ENCODE measurements at regions not wholly inside any gene's neighbourhood (a gene's known extent, or its start where the extent isn't known, plus 50 kb on each side); places are given as distances from the start of the nearest gene placed in this dataset.
"Not testable (repeated sequence)": the region's sequence is repeated elsewhere in the genome, so short reads cannot be mapped to it uniquely, and the experiment has no call there.

DNA sequence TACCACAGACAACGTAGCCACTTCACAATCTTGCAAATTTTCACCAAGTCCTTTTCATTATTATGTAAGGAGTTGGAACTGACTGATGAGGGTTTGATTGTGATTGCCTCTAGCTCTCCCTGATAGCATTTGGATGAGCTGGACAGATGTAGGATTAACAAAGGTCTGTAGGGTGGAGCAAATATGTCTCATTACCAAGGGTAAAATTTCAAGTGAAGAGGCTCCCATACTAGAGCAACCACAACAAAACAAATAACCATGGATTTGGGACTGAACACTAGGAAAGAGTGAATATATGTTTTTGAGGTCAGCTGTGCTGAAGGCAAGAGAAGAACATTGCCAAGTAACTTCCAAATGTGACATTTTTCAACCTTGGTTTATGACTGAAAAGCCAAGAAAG, 281.7 kb downstream of the NEBL start:
- DNase-seq (ENCODE audit: low read depth) = no peak

DNA sequence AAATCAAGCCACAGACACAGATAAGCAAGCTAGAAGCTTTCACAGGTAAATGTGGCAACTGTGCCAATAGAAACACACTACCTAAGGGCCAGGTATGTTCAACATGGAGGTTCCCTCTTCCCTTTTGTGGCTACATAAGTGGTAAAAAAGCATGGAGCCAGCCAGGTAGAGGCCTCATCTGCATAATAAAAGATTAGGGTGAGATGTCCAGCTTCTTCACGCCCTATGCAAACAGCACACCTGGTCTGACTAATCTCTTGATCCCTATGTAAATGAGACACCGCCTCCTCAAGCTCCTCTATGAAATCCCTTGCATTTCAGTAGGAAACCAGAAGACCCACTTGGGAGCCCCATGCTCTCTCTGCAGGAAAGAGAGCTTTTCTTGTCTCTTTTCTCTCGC, 282.2 kb downstream of the NEBL start:
- no peak for DNase-seq (ENCODE audit: low read depth)

DNA sequence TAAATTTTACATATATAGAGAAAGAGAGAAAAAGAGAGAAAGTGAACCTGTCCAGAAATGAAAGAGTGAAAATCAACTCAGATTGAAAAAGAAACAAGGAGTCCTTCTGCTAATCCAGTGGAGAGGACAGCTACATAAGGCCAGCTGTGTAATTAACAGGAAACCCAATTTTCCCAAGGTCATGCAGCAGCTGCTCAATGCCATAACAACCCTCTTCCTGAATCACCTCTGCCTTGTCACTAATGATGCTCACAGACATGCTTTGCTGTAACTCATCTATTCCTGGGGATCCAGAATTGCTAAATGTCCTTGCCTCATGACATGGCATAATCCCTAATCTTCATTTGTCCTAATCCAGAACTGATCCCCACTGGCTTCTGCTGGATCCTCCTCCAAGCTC, 288.6 kb downstream of the NEBL start:
- DNase-seq (ENCODE audit: low read depth) = no peak

DNA sequence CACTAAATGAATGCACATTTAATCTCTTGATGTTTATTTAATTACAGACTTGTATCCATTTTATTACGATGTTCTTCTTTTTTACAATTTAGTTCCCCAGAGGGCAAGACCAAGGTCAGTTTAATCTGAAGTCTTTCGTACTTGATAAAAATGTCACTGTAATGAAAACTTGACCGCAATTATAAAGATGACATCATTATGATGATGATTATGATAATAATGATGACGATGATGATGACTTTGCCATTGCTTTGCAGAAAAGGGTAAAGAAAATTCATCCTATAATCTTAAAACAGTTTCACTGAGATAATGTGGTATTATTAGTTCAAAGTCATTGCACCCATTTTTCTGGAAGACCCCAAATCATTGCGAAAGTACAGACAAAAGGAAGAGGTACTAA, 290.1 kb downstream of the NEBL start:
- no peak for DNase-seq (ENCODE audit: low read depth)

DNA sequence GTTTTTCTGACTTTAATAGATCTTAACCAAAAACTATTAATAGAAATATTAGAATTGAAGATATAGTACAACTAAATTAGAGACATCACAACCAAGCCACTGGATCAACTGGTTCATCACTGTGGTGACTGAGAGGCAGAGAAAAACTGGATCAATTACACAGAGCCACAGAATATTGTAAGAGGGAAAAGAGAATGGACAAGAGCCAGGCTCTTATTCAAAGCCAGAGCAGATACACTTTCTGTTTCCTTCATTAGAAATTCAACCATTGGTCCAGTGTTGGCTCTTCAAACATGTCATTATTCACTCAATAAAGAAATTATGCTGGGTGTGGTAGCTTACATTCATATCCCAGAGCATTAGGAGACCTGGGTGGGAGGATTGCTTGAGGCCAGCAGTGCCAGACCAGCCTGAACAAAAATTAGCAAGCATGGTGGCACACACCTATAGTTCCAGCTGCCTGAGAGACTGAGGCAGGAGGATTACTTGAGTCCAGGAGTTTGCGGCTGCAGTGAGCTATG, 295.1 kb downstream of the NEBL start:
- no peak for DNase-seq (ENCODE audit: low read depth)

DNA sequence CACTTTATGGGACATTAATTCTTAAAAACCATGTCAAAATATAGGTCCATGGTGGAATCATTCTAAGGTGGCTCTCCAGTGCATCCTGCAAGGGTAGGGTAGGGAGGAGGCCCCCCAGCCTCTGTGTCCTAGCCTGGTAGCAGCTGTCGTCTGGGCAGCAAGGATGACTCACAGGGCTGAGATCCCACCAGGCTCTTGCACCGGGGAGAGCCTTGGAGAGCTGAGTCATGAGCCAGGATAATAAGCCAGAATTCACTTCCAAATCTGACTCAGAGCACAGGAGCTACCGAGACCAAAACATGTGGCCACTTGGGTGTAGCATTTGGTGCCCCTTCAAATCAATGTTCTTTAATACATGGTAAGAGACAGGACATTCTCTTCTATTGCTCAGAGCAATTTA, 298.5 kb downstream of the NEBL start:
- DNase-seq (ENCODE audit: low read depth) = no peak

DNA sequence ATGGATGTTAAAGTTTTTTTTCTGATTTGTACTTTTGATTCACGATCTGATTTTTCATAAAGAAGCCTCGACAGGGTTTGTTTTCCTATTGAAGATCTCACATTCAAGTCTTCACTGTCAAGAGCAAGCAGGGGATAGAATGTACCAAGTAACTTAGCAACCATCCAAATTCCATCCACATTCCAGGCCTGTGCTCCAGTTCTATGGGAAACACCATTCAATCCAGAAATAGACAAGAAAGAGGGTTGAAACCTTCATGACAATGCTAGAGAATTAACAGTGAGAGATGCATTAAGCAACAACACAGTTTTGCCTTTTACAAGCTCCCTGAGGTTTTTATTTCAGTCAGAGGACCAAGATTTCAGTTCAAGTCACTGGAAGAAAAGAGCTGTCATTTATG, 300.2 kb downstream of the NEBL start:
- no peak for DNase-seq (ENCODE audit: low read depth)

DNA sequence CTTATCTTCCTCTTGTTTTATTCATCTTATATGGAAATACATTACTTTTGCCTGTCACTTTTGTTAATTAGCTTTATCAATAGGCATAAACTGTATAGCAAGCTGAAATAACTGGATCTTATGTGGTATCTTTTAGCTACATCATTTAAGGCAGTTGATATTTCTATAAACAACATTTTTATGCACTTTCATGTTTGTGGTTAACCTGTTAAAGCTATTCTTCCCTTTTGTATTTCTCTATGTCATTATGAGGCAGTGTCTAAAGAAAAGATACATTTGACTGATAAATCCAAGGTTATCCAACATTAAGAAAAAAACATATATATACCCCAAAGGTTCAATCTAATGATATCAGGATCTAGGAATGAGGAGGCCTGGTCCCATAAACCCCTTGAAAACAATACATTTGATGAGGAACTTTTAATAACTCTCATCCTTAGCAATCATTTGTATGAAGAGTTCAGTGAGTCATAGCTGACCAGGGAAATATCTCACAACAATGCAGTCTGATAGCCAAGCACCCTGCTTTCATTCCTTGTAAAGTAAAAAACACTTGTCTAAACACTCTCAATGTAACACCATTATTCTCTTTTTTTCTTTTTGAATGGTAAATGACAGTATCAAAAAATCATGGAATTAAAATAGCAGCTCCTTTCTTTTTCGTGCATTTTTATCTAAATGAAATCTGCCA, 300.9 kb downstream of the NEBL start:
- no peak for DNase-seq (ENCODE audit: low read depth)

DNA sequence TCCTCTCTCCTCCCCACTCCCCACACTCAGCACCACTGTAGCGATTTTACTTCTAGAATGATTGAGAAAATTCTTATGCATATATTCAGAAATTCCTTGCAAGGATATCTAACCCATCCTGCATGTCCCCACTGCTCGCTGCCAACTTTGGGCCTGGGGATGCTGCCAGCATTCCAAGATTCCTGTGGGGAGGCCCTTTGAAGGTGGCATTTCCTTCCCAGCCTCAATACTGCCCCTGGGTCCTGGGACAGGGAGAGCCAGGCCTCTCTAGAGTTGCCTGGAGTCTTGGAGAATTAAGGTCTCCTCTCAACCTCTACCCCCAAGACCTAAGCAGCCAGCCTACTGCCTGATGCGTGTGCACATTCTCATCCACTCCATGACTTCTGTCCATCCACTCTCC, 303.5 kb downstream of the NEBL start:
- no peak for DNase-seq (ENCODE audit: low read depth)

DNA sequence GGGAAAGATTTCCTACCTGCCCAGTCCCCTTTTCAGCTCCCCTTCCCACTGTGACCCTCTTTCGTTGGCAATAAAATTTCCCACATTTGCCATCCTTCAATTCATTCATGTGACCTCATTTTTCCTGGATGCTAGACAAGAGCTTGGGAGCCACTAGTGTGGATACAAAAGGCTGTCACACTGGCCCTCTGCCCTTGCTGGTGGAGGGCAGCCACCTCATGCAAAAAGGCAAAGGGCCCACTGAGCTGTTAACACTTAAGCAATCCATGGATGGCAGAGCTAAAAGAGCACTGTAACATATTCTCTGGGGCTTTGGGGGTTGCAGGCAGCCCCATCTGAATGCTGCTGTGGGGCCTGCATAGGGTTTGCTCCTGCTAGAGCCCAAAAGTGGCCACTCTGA, 315.1 kb downstream of the NEBL start:
- DNase-seq (ENCODE audit: low read depth) = no peak

DNA sequence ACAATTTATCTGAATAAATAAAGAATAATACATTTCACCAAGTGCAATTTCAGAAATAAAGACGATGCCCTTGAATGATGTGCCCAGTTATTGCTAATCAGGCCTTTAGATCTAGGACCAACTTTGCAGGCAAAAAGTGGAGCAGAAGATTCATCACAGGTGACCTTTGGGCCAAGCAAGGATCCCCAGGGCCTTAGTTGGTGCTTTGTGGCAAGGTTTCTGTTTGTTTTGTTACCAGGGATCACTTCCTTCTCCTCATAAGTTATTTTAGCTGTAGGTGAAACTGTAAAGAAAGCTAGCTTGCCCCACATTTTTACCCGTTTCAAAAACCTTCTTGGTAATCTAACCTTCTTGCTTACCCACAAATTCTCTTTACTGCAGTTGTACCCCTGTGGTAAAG, 323.2 kb downstream of the NEBL start:
- no peak for DNase-seq (ENCODE audit: low read depth)

DNA sequence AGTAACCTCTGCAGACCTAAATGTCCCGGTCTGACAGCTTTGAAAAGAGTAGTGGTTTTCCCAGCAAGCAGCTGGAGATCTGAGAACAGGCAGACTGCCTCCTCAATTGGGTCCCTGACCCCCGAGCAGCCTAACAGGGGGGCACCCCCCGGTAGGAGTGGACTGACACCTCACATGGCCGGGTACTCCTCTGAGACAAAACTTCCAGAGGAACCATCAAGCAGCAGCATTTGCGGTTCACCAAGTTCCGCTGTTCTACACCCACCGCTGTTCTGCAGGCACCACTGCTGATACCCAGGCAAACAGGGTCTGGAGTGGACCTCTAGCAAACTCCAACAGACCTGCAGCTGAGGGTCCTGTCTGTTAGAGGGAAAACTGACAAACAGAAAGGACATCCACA, 341.1 kb downstream of the NEBL start:
- not testable (repeated sequence) for DNase-seq (ENCODE audit: low read depth)

DNA sequence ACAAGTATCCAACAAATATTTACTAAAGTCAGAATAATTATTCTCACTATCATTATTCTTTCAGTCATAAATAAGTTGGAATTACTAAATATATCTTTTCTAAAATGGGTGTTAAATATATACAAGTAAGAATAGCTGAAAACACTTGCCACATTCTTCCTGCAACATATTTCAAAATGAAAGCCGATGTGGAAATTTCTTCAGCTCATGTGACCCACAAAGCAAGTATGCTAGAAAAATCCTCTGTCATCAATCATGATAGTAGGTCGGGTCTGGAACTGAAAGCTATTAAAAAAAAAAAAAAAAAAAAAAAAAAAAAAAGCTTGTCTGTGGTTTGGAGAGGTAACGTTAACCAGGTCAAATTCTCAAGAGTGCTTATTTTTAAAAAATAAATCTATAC, 344.7 kb downstream of the NEBL start:
- no peak for DNase-seq (ENCODE audit: low read depth)

DNA sequence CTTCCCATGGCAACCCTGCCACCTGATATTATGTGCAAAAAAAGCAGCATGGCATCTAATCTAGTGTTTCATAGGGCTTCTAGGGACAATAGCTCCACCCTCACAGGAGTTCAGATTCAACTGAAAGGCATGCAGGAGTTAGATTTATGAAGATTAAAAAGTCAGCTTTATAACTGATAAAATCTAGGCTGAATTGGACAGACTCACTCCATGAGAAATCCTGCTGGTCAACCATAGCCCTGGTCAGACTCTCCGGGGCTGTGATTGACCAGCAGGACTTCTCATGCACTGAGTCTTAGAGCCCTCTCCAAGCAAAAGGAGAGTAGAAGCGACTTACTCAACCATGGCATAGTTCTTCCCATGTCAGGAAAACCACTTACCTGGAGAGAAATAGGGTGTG, 345.4 kb downstream of the NEBL start:
- no peak for DNase-seq (ENCODE audit: low read depth)

DNA sequence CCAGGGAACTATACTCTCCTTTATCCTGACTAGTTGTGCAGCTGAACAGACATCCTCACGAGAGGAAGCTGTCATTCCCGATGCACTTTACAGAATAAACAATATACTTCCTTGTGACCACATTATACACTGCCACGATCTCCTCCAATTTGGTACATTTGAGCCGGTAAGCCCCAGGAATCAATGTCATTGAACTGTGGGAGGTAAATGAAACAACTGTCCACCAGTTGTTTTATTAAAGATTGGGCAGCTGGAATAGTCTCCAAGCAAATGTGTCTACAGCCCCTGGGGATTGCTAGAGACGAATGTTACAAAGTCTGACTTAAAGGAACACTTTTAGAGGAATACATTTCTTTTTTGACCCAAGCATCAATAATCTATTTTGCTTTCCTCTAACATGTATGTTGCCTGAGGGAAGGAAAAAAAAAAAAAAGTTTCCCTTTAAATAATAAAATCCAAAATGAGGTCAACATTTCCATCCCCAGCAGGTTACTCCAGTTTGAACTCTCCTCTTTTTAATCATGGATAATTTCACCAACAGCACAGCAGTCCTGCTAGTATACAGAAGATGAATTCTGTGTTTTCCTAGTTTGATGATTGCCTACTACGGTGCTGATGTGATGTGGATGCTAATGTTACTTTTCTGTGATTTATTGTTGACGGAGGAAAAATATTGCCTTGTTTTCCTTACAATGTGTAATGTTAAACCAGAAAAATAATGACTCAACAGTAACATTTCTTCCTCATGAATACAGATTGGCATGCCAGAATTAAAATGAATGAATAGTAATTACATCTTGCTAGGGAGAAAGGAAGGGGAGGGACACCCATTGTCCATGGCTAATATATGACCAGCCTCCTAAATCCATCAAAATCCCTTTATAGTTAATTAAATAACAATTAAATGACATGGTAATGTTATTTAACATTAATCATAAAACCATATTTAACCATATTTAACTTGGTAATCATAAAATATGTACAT, 360.9 kb downstream of the NEBL start:
- no peak for DNase-seq (ENCODE audit: low read depth)

DNA sequence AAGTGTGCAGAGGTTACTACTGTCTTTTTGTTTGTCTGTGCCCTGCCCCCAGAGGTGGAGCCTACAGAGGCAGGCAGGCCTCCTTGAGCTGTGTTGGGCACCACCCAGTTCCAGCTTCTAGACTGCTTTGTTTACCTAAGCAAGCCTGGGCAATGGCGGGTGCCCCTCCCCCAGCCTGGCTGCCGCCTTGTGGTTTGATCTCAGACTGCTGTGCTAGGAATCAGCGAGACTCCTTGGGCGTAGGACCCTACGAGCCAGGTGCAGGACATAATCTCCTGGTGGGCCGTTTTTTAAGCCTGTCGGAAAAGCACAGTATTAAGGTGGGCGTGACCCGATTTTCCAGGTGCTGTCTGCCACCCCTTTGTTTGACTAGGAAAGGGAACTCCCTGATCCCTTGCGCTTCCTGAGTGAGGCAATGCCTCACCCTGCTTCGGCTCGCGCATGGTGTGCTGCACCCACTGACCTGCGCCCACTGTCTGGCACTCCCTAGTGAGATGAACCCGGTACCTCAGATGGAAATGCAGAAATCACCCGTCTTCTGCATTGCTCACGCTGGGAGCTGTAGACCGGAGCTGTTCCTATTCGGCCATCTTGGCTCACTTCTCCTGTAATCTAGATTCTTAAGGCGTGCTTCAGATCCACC, 365.7 kb downstream of the NEBL start:
- DNase-seq (ENCODE audit: low read depth) = not testable (repeated sequence)

DNA sequence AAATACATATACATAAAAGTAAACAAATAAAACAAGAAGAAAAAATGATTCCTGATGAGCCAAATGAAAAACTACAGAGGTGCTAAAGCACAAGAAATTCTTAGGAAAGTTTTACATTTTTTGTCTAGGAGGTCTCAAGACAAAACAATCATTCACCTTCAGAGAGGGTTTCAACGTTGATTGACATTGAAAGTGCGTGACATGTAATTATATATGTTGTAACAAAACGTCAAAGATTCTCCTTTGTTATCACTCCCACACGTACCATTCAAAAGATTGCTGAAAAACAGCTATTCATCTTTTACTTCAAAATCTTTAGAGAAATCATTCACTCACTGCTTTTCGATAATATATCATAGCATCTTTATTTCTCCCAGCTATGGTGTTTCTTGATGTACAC, 375.9 kb downstream of the NEBL start:
- DNase-seq (ENCODE audit: low read depth) = no peak

DNA sequence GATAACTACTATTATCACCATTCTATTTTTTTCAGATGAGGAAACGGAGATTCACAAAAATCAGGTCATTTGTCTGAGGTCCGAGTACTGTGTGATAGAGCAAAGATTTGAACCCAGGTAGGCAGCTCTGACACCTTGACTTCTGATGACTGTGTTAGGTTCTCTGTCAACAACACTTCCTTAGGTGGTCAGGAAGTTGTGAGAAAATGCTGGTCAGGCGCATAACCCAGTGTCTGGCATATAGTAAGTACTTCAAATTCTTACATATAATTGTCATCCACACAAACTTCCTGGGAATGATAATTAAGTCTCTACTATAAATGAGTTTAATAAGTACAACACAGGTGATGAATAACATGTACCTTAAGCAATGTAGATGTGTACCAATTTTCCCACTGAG, 381.5 kb downstream of the NEBL start:
- no peak for DNase-seq (ENCODE audit: low read depth)

DNA sequence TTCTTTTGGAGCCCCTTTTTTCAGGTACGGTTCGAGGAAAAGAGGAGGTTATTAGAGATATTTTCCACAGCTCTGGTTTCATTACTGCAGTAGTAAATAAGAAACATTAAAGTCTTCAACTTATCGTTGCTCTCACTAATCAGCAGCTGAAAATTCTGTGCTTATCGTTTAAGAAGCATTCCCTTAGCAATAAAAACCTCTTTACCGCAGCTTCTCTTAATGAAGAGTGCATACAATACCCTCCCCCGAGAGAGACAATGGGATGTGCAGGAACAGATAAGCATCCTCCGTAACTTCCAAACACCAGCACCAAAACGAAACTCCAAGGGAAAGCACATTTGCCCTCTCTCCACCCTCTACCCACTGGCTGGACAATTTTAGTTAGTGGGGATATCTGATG, 384.5 kb downstream of the NEBL start:
- no peak for DNase-seq (ENCODE audit: low read depth)

DNA sequence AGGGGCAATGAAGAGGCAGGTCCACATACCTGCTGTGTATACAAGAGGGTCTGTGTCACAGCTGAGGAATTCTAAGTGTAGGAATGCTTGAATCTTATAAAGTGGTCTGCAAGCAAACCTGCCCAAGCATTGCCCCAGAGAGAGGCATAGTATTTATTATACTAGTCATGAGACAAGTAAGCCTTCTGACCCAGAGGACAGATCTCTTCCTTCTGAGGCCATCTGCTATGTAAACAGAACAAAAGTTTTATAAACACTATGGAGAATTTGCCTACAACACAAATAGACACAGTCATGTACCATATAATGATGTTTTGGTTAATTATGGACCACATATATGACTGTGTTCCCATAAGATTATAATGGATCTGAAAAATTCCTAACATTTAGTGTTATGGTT, 388.2 kb downstream of the NEBL start:
- no peak for DNase-seq (ENCODE audit: low read depth)

DNA sequence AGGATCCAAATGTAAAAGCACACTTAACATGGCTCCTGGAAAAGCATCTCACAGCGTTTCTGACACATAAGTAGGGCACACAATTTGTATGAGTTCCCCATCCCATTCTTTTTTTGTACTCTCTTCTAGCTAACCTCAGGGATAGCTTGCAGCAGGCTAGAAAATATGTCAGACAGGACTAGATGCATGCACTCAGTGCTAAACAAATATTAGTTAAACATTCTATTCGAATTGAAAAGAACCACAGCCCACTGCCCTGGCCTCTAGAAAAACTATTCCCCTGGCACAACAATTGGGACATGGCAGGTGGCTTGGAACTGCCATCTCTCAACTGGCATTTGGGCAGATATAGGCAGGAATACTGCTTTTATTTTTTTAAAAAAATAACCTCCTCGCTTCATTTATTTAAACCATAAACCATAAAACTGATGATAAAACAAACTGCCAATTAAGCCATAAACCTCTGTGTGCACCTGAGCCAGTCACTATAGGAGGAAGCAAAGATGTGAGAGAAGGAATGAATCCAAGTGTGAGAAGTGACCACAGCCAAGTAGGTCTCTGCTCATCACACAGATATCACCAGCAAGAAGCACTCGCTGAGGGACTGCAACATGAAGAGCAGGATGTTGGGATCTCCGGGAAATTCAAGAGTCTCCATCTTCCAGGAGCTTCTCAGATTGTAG, 394.1 kb downstream of the NEBL start:
- DNase-seq (ENCODE audit: low read depth) = no peak

DNA sequence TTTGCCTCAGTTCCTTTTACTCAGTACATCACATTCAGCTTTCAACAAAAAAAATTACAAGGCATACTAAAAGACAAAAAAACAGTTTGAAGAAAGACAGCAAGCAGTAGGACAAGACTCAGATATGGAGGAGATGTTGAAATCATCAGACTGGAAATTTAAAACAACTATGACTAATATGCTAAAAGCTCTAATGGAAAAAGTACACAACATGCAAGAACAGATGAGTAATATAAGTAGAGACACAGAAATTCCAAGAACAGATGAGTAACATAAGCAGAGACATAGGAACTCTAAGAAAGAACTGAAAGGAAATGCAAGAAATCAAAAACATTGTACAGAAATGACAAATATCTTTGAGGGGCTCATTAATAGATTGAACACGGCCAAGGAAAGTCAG, 402.6 kb downstream of the NEBL start:
- no peak for DNase-seq (ENCODE audit: low read depth)

Data from forelimb muscle (tissue), 1 donor.